LNCaP clone FGC (cell line): ENCODE measurements at regions not wholly inside any gene's neighbourhood (a gene's known extent, or its start where the extent isn't known, plus 50 kb on each side); places are given as distances from the start of the nearest gene placed in this dataset.

Experiments
- DNase-seq: peaks from one replicate; pipeline ENCODE4 v3.0.0-alpha.2; 2011; ENCODE audit warnings: low read depth
- H3K4me3 ChIP-seq: 2 replicates; pipeline ENCODE4 v1.5.1; 2011; ENCODE audit warnings: mild to moderate bottlenecking, low read depth, low read length, control low read depth
- TF ChIP-seq, protein P1 (sequence below): IDR thresholded peaks from 2 replicates; pipeline ENCODE4 v1.5.1; 2012; ENCODE audit warnings: mild to moderate bottlenecking; ENCODE audit not compliant: control insufficient read depth, insufficient read depth; ENCODE audit errors: extremely low read depth

GRCh38 chr15:96106628-96107027 lies 223.9 kb upstream of the NR2F2 start:
- no peak overlapping the region for H3K4me3 ChIP-seq
- no peak for DNase-seq
- TF ChIP-seq, protein P1, sequence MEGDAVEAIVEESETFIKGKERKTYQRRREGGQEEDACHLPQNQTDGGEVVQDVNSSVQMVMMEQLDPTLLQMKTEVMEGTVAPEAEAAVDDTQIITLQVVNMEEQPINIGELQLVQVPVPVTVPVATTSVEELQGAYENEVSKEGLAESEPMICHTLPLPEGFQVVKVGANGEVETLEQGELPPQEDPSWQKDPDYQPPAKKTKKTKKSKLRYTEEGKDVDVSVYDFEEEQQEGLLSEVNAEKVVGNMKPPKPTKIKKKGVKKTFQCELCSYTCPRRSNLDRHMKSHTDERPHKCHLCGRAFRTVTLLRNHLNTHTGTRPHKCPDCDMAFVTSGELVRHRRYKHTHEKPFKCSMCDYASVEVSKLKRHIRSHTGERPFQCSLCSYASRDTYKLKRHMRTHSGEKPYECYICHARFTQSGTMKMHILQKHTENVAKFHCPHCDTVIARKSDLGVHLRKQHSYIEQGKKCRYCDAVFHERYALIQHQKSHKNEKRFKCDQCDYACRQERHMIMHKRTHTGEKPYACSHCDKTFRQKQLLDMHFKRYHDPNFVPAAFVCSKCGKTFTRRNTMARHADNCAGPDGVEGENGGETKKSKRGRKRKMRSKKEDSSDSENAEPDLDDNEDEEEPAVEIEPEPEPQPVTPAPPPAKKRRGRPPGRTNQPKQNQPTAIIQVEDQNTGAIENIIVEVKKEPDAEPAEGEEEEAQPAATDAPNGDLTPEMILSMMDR, result no peak

- H3K4me3 ChIP-seq, result no peak overlapping the region
- TF ChIP-seq, protein P1, result no peak
- DNase-seq, result no peak
These were observed 222.6 kb upstream of the NR2F2 start for GRCh38 chr15:96107916-96108315.

DNA sequence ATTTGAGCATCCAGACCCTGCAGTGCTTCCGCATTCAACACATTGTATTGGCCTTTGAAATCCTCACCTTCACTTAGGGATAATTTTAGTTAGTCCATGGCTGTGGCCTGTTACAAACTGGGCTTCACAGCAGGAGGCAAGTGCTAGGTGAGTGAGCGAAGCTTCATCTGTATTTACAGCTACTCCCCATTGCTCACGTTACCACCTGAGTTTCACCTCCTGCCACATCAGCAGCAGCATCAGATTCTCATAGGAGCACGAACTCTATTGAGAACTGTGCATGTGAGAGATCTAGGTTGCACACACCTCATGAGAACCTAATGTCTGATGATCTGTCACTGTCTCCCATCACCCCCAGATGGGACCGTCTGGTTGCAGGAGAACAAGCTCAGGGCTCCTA lies 222.1 kb upstream of the NR2F2 start:
- no peak overlapping the region for H3K4me3 ChIP-seq
- DNase-seq, result no peak
- TF ChIP-seq, protein P1, result no peak

DNA sequence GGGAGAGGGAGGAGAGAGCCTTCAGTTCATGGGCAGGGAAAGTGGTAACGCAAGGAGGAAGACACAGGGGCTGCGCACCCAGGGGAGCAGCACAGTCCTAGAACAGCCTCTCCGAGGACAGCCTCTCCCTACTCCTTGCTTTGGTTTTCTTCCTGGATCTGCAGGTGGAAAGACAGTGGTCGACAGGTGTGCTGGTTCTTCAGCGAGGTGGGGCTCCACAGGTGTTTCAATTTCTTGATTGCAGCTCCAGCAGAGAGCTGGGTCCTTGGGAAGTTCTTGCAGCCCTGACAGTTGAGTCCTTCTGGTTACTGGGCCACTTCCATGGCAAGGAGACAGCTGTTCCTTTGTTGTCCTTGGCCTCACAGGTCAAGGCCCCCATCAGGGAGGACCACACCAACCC lies 220.7 kb upstream of the NR2F2 start:
- no peak overlapping the region for H3K4me3 ChIP-seq
- no peak for DNase-seq
- TF ChIP-seq, protein P1, result no peak

GRCh38 chr15:96112018-96112417 lies 218.5 kb upstream of the NR2F2 start:
- no peak for DNase-seq
- TF ChIP-seq, protein P1, result no peak
- no peak overlapping the region for H3K4me3 ChIP-seq

- TF ChIP-seq, protein P1, result no peak
- H3K4me3 ChIP-seq, result no peak overlapping the region
- DNase-seq, result no peak
These were observed 214.9 kb upstream of the NR2F2 start for GRCh38 chr15:96115642-96116041.

DNA sequence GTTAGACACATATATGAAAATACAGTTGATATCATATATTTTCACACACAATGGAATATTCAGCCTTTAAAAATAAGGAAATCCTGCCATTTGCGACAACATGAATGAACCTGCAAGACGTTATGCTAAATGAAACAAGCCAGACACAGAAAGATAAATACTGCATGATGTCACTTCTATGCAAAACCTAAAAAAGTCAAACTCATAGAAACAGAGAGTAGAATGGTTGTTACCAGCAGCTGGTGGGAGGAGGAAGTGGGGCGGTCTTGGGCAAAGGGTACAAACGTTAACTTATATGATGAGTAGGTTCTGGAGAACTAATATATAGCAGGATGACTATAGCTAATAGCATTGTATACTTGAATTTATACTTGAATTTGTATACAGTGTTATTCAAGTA lies 213.2 kb upstream of the NR2F2 start:
- DNase-seq, result no peak
- TF ChIP-seq, protein P1, result no peak
- H3K4me3 ChIP-seq, result no peak overlapping the region
